ENCODE measurements at regions not wholly inside any gene's neighbourhood (a gene's known extent, or its start where the extent isn't known, plus 50 kb on each side); places are given as distances from the start of the nearest gene placed in this dataset.

GRCh38 chr15:47824147-47824546 is 106.8 kb downstream of the SEMA6D start:
- no peak for TF ChIP-seq CTCF (conservative IDR thresholded peaks at IDR 0.05; ENCODE audit: low read depth, low read length)
- no peak overlapping the region for H3K4me3 ChIP-seq (ENCODE audit: low read length)
- DNase-seq (ENCODE audit: low read depth): peak; percentile 44

GRCh38 chr15:47829667-47830066 is 112.4 kb downstream of the SEMA6D start:
- no peak for DNase-seq (ENCODE audit: low read depth)
- H3K4me3 ChIP-seq (ENCODE audit: low read length): no peak overlapping the region
- TF ChIP-seq CTCF (conservative IDR thresholded peaks at IDR 0.05; ENCODE audit: low read depth, low read length): no peak

GRCh38 chr15:47834093-47834492 is 116.8 kb downstream of the SEMA6D start:
- no peak for TF ChIP-seq CTCF (conservative IDR thresholded peaks at IDR 0.05; ENCODE audit: low read depth, low read length)
- DNase-seq (ENCODE audit: low read depth): no peak
- H3K4me3 ChIP-seq (ENCODE audit: low read length): no peak overlapping the region

GRCh38 chr15:47839233-47839825 is 122.0 kb downstream of the SEMA6D start:
- no peak for DNase-seq (ENCODE audit: low read depth)
- TF ChIP-seq CTCF (conservative IDR thresholded peaks at IDR 0.05; ENCODE audit: low read depth, low read length): no peak
- no peak overlapping the region for H3K4me3 ChIP-seq (ENCODE audit: low read length)

- no peak for TF ChIP-seq CTCF (conservative IDR thresholded peaks at IDR 0.05; ENCODE audit: low read depth, low read length)
- DNase-seq (ENCODE audit: low read depth): no peak
- no peak overlapping the region for H3K4me3 ChIP-seq (ENCODE audit: low read length)
Measured at GRCh38 chr15:47843124-47843663, 125.9 kb downstream of the SEMA6D start.

GRCh38 chr15:47844437-47844836 is 127.1 kb downstream of the SEMA6D start:
- DNase-seq (ENCODE audit: low read depth): no peak
- no peak overlapping the region for H3K4me3 ChIP-seq (ENCODE audit: low read length)
- TF ChIP-seq CTCF (conservative IDR thresholded peaks at IDR 0.05; ENCODE audit: low read depth, low read length): no peak

- DNase-seq (ENCODE audit: low read depth): no peak
- no peak overlapping the region for H3K4me3 ChIP-seq (ENCODE audit: low read length)
- TF ChIP-seq CTCF (conservative IDR thresholded peaks at IDR 0.05; ENCODE audit: low read depth, low read length): no peak
Measured at GRCh38 chr15:47846128-47846868, 129.0 kb downstream of the SEMA6D start.
